ENCODE measurements at regions not wholly inside any gene's neighbourhood (a gene's known extent, or its start where the extent isn't known, plus 50 kb on each side); places are given as distances from the start of the nearest gene placed in this dataset.

DNA sequence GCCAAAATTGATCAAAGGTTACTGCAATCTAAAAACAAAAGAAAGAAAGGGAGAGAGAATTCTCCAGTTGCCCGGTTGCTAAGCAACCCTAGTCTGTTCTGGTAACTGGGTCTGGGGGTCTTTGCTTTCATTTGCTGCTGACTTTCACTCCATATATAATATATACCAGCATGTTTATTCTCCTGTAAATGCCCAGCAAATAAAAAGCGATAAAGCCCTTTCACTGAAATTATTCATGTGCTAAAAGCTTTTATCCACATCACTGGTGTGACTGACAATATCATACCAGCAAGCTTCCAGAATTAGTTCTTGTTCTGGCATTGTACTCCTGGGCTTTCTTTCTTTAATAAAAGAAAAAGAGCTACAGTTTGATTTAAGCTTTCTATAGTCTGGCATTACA lies 75.5 kb upstream of the ST8SIA3 start:
- Mint-ChIP-seq H3K4me3 (no peak overlapping the region), H3K27ac (no peak overlapping the region), H3K4me1 (no peaks in the 10 kb centered on the region), H3K27me3 (peaks cover 14% of the 10 kb centered on the region), H3K9me3 (ENCODE audit: insufficient read depth) (no peaks in the 10 kb centered on the region)
- TF ChIP-seq EZH2 (IDR thresholded peaks at IDR 0.05; ENCODE audit: borderline replicate concordance, insufficient read depth, low read depth, low read length, poor library complexity, severe bottlenecking): no peak
- TF ChIP-seq, protein P1, sequence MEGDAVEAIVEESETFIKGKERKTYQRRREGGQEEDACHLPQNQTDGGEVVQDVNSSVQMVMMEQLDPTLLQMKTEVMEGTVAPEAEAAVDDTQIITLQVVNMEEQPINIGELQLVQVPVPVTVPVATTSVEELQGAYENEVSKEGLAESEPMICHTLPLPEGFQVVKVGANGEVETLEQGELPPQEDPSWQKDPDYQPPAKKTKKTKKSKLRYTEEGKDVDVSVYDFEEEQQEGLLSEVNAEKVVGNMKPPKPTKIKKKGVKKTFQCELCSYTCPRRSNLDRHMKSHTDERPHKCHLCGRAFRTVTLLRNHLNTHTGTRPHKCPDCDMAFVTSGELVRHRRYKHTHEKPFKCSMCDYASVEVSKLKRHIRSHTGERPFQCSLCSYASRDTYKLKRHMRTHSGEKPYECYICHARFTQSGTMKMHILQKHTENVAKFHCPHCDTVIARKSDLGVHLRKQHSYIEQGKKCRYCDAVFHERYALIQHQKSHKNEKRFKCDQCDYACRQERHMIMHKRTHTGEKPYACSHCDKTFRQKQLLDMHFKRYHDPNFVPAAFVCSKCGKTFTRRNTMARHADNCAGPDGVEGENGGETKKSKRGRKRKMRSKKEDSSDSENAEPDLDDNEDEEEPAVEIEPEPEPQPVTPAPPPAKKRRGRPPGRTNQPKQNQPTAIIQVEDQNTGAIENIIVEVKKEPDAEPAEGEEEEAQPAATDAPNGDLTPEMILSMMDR (IDR thresholded peaks at IDR 0.05): no peak
- Histone ChIP-seq H3K27me3 (replicated peaks in 1 of 4; ENCODE audit: control extremely low read depth in 1 of 4, control insufficient read depth in 3 of 4, insufficient read depth in 4 of 4, low read length in 3 of 4) (peaks cover 0 to 4% (median 0%) of the 10 kb centered on the region in 4 experiments), H3K9ac (ENCODE audit: low read length) (no peak overlapping the region), H3K4me2 (replicated peaks; ENCODE audit: low read depth, low read length, poor library complexity, severe bottlenecking) (no peak overlapping the region), H2AFZ (ENCODE audit: insufficient read depth, low read depth, low read length, poor library complexity, severe bottlenecking) (no peak overlapping the region), H3K27ac (ENCODE audit: low read length in 2 of 2) (no peak overlapping the region), H4K20me1 (ENCODE audit: control insufficient read depth, insufficient read depth, low read length, poor library complexity, severe bottlenecking) (no peaks in the 10 kb centered on the region), H3K36me3 (replicated peaks in 1 of 2; ENCODE audit: control extremely low read depth in 1 of 2, control insufficient read depth in 1 of 2, extremely low read depth in 1 of 2, insufficient read depth in 2 of 2, low read length in 1 of 2) (no peaks in the 10 kb centered on the region), H3K4me1 (ENCODE audit: control insufficient read depth in 2 of 2, insufficient read depth in 2 of 2, low read length in 2 of 2) (no peaks in the 10 kb centered on the region), H3K9me3 (ENCODE audit: control extremely low read depth in 1 of 3, control insufficient read depth in 2 of 3, insufficient read depth in 1 of 3, low read length in 2 of 3) (no peaks in the 10 kb centered on the region), H3K79me2 (ENCODE audit: control insufficient read depth, insufficient read depth, low read length) (no peaks in the 10 kb centered on the region), H3K4me3 (ENCODE audit: control extremely low read depth in 1 of 5, extremely low read depth in 1 of 5, insufficient read depth in 1 of 5, low read depth in 2 of 5, low read length in 4 of 5) (no peak overlapping the region)
- WGBS (ENCODE audit: insufficient coverage): no CpG with 5 or more reads among the region's 2 CpGs
- DNase-seq (no peak), ATAC-seq (ENCODE audit: low read depth) (no peak)
- CTCF ChIA-PET: no interaction called here
- POLR2A ChIA-PET: no interaction called here
- intact Hi-C loops (cut with micrococcal nuclease): no loop called here

DNA sequence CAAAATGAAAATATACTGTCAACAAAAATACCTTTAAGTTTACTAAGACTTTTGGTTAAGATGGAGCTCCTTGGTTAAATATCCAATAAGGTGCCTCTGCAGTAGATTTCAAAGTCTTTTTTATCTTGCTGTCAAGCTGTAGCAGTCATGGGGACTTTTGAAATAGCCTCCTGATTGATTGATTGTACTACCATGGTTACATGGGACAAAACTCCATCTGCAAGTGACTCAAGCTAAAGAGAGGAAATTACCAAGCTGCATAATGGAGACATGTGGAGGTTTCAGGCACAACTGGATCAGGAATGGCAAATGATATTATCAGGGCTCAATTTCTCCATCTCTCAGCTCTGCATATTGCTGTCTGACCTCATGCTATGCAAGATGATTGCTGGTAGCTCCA lies 73.4 kb upstream of the ST8SIA3 start:
- Mint-ChIP-seq H3K4me3 (no peak overlapping the region), H3K27me3 (peaks cover 14% of the 10 kb centered on the region), H3K9me3 (ENCODE audit: insufficient read depth) (peaks cover 3% of the 10 kb centered on the region), H3K27ac (no peak overlapping the region), H3K4me1 (no peaks in the 10 kb centered on the region)
- CTCF ChIA-PET: no interaction called here
- POLR2A ChIA-PET: no interaction called here
- no peak overlapping the region for H3K9ac ChIP-seq (ENCODE audit: low read length)
- H3K27ac ChIP-seq (ENCODE audit: low read length in 2 of 2): no peak overlapping the region
- TF ChIP-seq, protein P1 (IDR thresholded peaks at IDR 0.05): no peak
- no peak for TF ChIP-seq EZH2 (IDR thresholded peaks at IDR 0.05; ENCODE audit: borderline replicate concordance, insufficient read depth, low read depth, low read length, poor library complexity, severe bottlenecking)
- no peaks in the 10 kb centered on the region for H3K79me2 ChIP-seq (ENCODE audit: control insufficient read depth, insufficient read depth, low read length)
- no peaks in the 10 kb centered on the region for H3K4me1 ChIP-seq (ENCODE audit: control insufficient read depth in 2 of 2, insufficient read depth in 2 of 2, low read length in 2 of 2)
- H3K36me3 ChIP-seq (replicated peaks in 1 of 2; ENCODE audit: control extremely low read depth in 1 of 2, control insufficient read depth in 1 of 2, extremely low read depth in 1 of 2, insufficient read depth in 2 of 2, low read length in 1 of 2): no peaks in the 10 kb centered on the region
- H3K9me3 ChIP-seq (ENCODE audit: control extremely low read depth in 1 of 3, control insufficient read depth in 2 of 3, insufficient read depth in 1 of 3, low read length in 2 of 3): no peaks in the 10 kb centered on the region
- H4K20me1 ChIP-seq (ENCODE audit: control insufficient read depth, insufficient read depth, low read length, poor library complexity, severe bottlenecking): no peaks in the 10 kb centered on the region
- no peak for ATAC-seq (ENCODE audit: low read depth)
- no peak overlapping the region for H3K4me3 ChIP-seq (ENCODE audit: control extremely low read depth in 1 of 5, extremely low read depth in 1 of 5, insufficient read depth in 1 of 5, low read depth in 2 of 5, low read length in 4 of 5)
- H3K4me2 ChIP-seq (replicated peaks; ENCODE audit: low read depth, low read length, poor library complexity, severe bottlenecking): no peak overlapping the region
- intact Hi-C loops (cut with micrococcal nuclease): no loop called here
- no peak for DNase-seq
- H3K27me3 ChIP-seq (replicated peaks in 1 of 4; ENCODE audit: control extremely low read depth in 1 of 4, control insufficient read depth in 3 of 4, insufficient read depth in 4 of 4, low read length in 3 of 4): peaks cover 0 to 4% (median 0%) of the 10 kb centered on the region in 4 experiments
- no peak overlapping the region for H2AFZ ChIP-seq (ENCODE audit: insufficient read depth, low read depth, low read length, poor library complexity, severe bottlenecking)
